Stimulated activated naive CD8-positive, alpha-beta T cell treated with anti-CD3 and anti-CD28 coated beads, Interleukin-15, amount 100 ng/mL, for 72 hours (primary cell): ENCODE measurements at regions not wholly inside any gene's neighbourhood (a gene's known extent, or its start where the extent isn't known, plus 50 kb on each side); places are given as distances from the start of the nearest gene placed in this dataset.
"Not testable (repeated sequence)": the region's sequence is repeated elsewhere in the genome, so short reads cannot be mapped to it uniquely, and the experiment has no call there.

Source experiments
- ATAC-seq: fragments of 150-1000 bp; cut with Tn5 transposase; 2 replicates; pipeline ENCODE4 v1.10.0; 2021; ENCODE audit warnings: mild to moderate bottlenecking, moderate library complexity
- DNase-seq, 2 donors: peaks; one replicate each; pipeline ENCODE4 v3.0.0; 2021 to 2022
- H3K27ac Mint-ChIP-seq, 2 donors: one replicate each; pipeline ENCODE4 v1.8.0; 2022; ENCODE audit warnings: mild to moderate bottlenecking in 2 of 2, mixed read lengths in 2 of 2, moderate library complexity in 2 of 2
- H3K27me3 Mint-ChIP-seq: one replicate; pipeline ENCODE4 v1.8.0; 2022; ENCODE audit warnings: mixed read lengths
- H3K4me1 Mint-ChIP-seq: one replicate; pipeline ENCODE4 v1.8.0; 2022; ENCODE audit warnings: mild to moderate bottlenecking, mixed read lengths
- H3K4me3 Mint-ChIP-seq, 2 donors: one replicate each; pipeline ENCODE4 v1.8.0; 2022; ENCODE audit warnings: mild to moderate bottlenecking in 2 of 2, mixed read lengths in 2 of 2, moderate library complexity in 1 of 2
- H3K9me3 Mint-ChIP-seq, 2 donors: one replicate each; pipeline ENCODE4 v1.8.0; 2022; ENCODE audit warnings: mixed read lengths in 2 of 2

DNA sequence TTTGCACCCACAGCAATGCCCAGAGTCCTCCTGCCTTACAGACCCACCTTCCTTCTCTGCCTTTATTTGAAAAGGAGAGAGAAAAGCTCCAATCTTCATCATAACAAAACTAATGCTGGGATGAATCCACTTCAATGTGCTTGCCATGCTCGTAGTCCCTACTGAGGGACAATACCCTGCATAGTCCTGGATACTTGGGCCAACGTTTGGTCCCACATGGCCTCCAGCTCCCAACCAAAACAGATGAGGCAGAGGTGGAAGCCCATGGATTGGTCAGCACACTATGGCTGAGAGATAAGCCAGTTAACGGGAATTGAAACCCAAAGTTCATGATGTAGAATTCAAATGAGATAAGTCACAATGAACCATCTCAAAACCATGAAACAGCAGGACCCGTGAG lies 115.8 kb downstream of the KBTBD2 start:
- H3K4me1 Mint-ChIP-seq, H3K27ac Mint-ChIP-seq, ATAC-seq, H3K4me3 Mint-ChIP-seq, DNase-seq, H3K9me3 Mint-ChIP-seq: not testable (repeated sequence)
- H3K27me3 Mint-ChIP-seq = peaks cover 44% of the 10 kb centered on the region

GRCh38 chr7:32774541-32774951 lies 117.0 kb downstream of the KBTBD2 start:
- ATAC-seq = no peak
- H3K4me3 Mint-ChIP-seq = no peak overlapping the region
- H3K4me1 Mint-ChIP-seq = peaks cover 5% of the 10 kb centered on the region
- no peak for DNase-seq
- no peaks in the 10 kb centered on the region for H3K9me3 Mint-ChIP-seq
- H3K27ac Mint-ChIP-seq = no peak overlapping the region
- H3K27me3 Mint-ChIP-seq = peaks cover 44% of the 10 kb centered on the region

GRCh38 chr7:32768866-32769510 lies 122.6 kb downstream of the KBTBD2 start:
- DNase-seq, ATAC-seq, H3K27ac Mint-ChIP-seq, H3K4me1 Mint-ChIP-seq, H3K4me3 Mint-ChIP-seq: not testable (repeated sequence)
- Mint-ChIP-seq H3K27me3 (peaks cover 55% of the 10 kb centered on the region), H3K9me3 (peaks cover 6 to 11% of the 10 kb centered on the region in 2 donors)

GRCh38 chr7:32768338-32768737 lies 123.2 kb downstream of the KBTBD2 start:
- not testable (repeated sequence) for ATAC-seq, DNase-seq, H3K27ac Mint-ChIP-seq, H3K4me1 Mint-ChIP-seq, H3K4me3 Mint-ChIP-seq
- H3K27me3 Mint-ChIP-seq = peaks cover 60% of the 10 kb centered on the region
- H3K9me3 Mint-ChIP-seq = peaks cover 6 to 11% of the 10 kb centered on the region in 2 donors

DNA sequence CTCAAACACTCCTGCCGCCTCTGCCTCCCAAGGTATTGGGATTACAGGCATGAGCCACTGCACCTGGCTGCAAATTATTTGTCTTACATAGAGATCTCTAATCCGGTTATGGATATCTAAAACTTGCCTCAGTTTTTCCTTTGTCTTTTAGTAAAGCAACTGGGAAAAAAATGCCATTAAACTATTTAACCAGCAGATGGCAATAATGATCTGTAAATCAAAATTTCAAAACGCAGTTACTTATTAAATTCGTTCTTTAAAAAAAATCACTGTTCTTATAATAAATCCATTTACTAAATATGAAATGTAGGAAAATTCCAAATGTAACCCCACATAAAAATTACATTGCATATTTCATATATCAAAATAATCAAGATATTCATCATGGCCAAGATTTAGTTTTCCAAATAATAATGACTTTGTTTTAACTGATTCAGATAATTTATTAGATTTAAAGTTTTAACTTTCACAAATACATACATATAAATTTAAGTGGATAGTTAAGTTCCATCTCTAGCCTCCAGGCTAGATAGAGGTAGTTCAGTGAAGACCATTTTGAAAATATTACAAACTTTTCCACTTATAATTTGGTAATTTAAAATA lies 125.8 kb downstream of the KBTBD2 start:
- not testable (repeated sequence) for H3K27ac Mint-ChIP-seq, ATAC-seq, H3K4me3 Mint-ChIP-seq, DNase-seq
- H3K27me3 Mint-ChIP-seq = peaks cover 64% of the 10 kb centered on the region
- peaks cover 6 to 11% of the 10 kb centered on the region in 2 donors for H3K9me3 Mint-ChIP-seq
- H3K4me1 Mint-ChIP-seq = peaks cover 18% of the 10 kb centered on the region

- peaks cover 18% of the 10 kb centered on the region for H3K4me1 Mint-ChIP-seq
- peaks cover 6 to 11% of the 10 kb centered on the region in 2 donors for H3K9me3 Mint-ChIP-seq
- H3K27me3 Mint-ChIP-seq = peaks cover 67% of the 10 kb centered on the region
- ATAC-seq (no peak), DNase-seq (no peak)
- H3K27ac Mint-ChIP-seq = no peak overlapping the region
- no peak overlapping the region for H3K4me3 Mint-ChIP-seq
These were observed 126.4 kb downstream of the KBTBD2 start for GRCh38 chr7:32765185-32765584.

DNA sequence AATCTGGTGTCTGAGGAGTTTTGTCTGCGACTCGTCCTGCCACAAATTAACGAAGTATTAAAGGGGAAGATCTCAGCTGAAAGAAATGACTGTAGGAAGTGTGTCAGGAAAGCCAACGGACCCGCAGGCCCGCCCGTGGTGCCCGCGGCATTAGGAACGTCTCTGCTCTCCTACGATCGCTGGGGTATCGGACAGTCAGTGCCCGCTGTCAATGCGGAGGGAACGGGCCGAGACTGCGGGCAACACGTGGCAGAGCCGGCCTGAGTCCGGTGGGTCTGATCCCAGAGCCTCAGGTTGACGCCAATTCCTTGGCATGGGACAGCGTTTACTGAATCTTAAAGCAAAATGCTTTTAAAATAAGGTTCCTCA lies 128.7 kb downstream of the KBTBD2 start:
- Mint-ChIP-seq H3K4me3 (peak overlapping the region; percentile 35 to 45), H3K27ac (no peak overlapping the region), H3K27me3 (peaks cover 62% of the 10 kb centered on the region), H3K4me1 (peaks cover 18% of the 10 kb centered on the region), H3K9me3 (no peaks in the 10 kb centered on the region)
- no peak for DNase-seq
- ATAC-seq = no peak

GRCh38 chr7:32762206-32762924 lies 129.2 kb downstream of the KBTBD2 start:
- not testable (repeated sequence) for ATAC-seq, DNase-seq, H3K9me3 Mint-ChIP-seq, H3K27ac Mint-ChIP-seq
- H3K4me3 Mint-ChIP-seq = peak overlapping the region; percentile 45 to 64
- H3K4me1 Mint-ChIP-seq = peaks cover 18% of the 10 kb centered on the region
- peaks cover 57% of the 10 kb centered on the region for H3K27me3 Mint-ChIP-seq

- no peak for ATAC-seq
- peak overlapping the region; percentile 45 to 64 for H3K4me3 Mint-ChIP-seq
- no peaks in the 10 kb centered on the region for H3K9me3 Mint-ChIP-seq
- peaks cover 18% of the 10 kb centered on the region for H3K4me1 Mint-ChIP-seq
- no peak for DNase-seq
- H3K27me3 Mint-ChIP-seq = peaks cover 50% of the 10 kb centered on the region
- H3K27ac Mint-ChIP-seq = no peak overlapping the region
These were observed 129.9 kb downstream of the KBTBD2 start for GRCh38 chr7:32761451-32762205.

- not testable (repeated sequence) for ATAC-seq, H3K9me3 Mint-ChIP-seq, H3K4me3 Mint-ChIP-seq, DNase-seq, H3K27ac Mint-ChIP-seq
- Mint-ChIP-seq H3K4me1 (peaks cover 18% of the 10 kb centered on the region), H3K27me3 (peaks cover 47% of the 10 kb centered on the region)
These were observed 130.8 kb downstream of the KBTBD2 start for GRCh38 chr7:32760755-32761154.

- Mint-ChIP-seq H3K4me1 (peaks cover 18% of the 10 kb centered on the region), H3K27me3 (peaks cover 47% of the 10 kb centered on the region)
- not testable (repeated sequence) for H3K9me3 Mint-ChIP-seq, H3K4me3 Mint-ChIP-seq, ATAC-seq, H3K27ac Mint-ChIP-seq, DNase-seq
These were observed 131.7 kb downstream of the KBTBD2 start for GRCh38 chr7:32759859-32760258.

GRCh38 chr7:32753872-32754271 lies 137.7 kb downstream of the KBTBD2 start:
- H3K4me3 Mint-ChIP-seq, H3K27ac Mint-ChIP-seq, H3K27me3 Mint-ChIP-seq, DNase-seq, H3K4me1 Mint-ChIP-seq, H3K9me3 Mint-ChIP-seq: not testable (repeated sequence)
- peak; percentile 58 for ATAC-seq

GRCh38 chr7:32748337-32748736 lies 143.2 kb downstream of the KBTBD2 start:
- H3K4me1 Mint-ChIP-seq, H3K9me3 Mint-ChIP-seq, H3K27ac Mint-ChIP-seq, ATAC-seq, DNase-seq, H3K4me3 Mint-ChIP-seq: not testable (repeated sequence)
- peaks cover 20% of the 10 kb centered on the region for H3K27me3 Mint-ChIP-seq

DNA sequence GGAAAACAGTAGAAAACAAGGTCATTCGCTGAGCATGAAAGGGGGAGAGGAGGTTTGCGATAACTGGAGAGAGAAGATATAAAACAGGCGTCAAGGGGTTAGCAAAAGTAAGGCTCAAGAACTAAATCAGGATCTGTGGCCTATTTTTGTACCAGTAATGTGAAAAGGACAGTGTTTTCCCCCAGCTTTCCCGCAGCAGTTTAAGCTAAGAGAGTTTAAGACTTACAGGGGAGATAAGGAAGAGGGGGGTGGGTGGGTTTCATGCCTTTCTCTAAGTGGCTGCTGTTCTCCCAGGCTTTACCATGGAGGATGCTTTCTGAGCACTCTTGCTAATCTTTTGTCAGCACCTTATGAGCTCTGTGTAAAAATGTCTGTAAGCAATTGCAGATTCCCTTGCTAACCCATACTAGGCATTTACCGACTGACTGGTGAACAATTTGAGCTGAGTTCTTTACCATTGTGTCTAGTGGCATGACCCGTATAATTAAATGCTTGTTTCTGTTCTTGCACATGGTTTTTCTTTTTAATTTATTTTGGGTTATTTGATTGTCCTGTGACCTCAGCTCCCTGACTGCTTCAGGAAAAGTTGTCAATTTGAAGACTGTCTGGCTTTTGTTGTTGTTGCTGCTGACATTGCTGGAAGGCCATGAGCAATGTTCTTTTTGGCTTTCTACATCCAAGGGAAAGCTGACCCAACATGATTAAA lies 144.0 kb downstream of the KBTBD2 start:
- ATAC-seq, H3K27ac Mint-ChIP-seq, H3K4me3 Mint-ChIP-seq, H3K4me1 Mint-ChIP-seq, H3K9me3 Mint-ChIP-seq, DNase-seq: not testable (repeated sequence)
- peaks cover 20% of the 10 kb centered on the region for H3K27me3 Mint-ChIP-seq
